BE2C (cell line): ENCODE measurements at regions not wholly inside any gene's neighbourhood (a gene's known extent, or its start where the extent isn't known, plus 50 kb on each side); places are given as distances from the start of the nearest gene placed in this dataset.

ENCODE experiments used
- DNase-seq: peaks from one replicate; pipeline ENCODE4 v3.0.0-alpha.2; 2020
- H3K27me3 ChIP-seq: fragments of 250-450 bp; sonication (Bioruptor Pico); 2 replicates; pipeline ENCODE4 v1.5.1; 2020; ENCODE audit warnings: mild to moderate bottlenecking
- H3K36me3 ChIP-seq: fragments of 250-450 bp; sonication (Bioruptor Pico); 2 replicates; pipeline ENCODE4 v1.5.1; 2020; ENCODE audit warnings: mild to moderate bottlenecking
- H3K4me1 ChIP-seq: fragments of 250-450 bp; sonication (Bioruptor Pico); 2 replicates; pipeline ENCODE4 v1.5.1; 2020
- H3K4me3 ChIP-seq: 2 replicates; pipeline ENCODE4 v1.5.1; 2011; ENCODE audit warnings: low read depth, low read length
- H3K9me3 ChIP-seq: fragments of 250-450 bp; sonication (Bioruptor Pico); 2 replicates; pipeline ENCODE4 v1.5.1; 2020
- TF ChIP-seq, protein P1 (sequence below): IDR thresholded peaks from 2 replicates; pipeline ENCODE4 v1.5.1; 2012; ENCODE audit warnings: mild to moderate bottlenecking, low read depth, low read length

DNA sequence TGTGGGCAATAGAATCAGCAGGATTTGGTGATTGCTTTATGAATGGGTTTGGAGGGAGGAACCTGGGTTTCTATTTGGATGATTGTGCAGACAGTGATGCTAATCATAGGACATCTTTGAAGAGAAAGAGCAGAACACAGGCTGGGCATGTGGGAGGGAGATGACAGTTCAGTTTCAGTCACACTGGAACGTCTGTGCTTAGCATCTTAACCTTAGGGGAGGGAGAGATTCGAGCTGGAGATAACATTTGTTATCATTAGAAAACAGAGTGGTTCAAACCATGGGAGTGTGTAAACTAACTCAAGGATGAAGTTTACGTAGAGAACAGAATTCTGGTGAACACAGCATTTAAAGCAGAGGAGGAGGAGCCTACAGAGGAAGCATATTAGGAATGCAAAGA, 138.6 kb upstream of the PPP2R2B start:
- H3K36me3 ChIP-seq: no peaks in the 10 kb centered on the region
- TF ChIP-seq, protein P1, sequence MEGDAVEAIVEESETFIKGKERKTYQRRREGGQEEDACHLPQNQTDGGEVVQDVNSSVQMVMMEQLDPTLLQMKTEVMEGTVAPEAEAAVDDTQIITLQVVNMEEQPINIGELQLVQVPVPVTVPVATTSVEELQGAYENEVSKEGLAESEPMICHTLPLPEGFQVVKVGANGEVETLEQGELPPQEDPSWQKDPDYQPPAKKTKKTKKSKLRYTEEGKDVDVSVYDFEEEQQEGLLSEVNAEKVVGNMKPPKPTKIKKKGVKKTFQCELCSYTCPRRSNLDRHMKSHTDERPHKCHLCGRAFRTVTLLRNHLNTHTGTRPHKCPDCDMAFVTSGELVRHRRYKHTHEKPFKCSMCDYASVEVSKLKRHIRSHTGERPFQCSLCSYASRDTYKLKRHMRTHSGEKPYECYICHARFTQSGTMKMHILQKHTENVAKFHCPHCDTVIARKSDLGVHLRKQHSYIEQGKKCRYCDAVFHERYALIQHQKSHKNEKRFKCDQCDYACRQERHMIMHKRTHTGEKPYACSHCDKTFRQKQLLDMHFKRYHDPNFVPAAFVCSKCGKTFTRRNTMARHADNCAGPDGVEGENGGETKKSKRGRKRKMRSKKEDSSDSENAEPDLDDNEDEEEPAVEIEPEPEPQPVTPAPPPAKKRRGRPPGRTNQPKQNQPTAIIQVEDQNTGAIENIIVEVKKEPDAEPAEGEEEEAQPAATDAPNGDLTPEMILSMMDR: no peak
- H3K9me3 ChIP-seq: no peaks in the 10 kb centered on the region
- no peaks in the 10 kb centered on the region; the same call in 1 of the 2 replicates for H3K27me3 ChIP-seq
- no peak overlapping the region for H3K4me3 ChIP-seq
- H3K4me1 ChIP-seq: peaks cover 3% of the 10 kb centered on the region; the same call in 1 of the 2 replicates
- DNase-seq: no peak

DNA sequence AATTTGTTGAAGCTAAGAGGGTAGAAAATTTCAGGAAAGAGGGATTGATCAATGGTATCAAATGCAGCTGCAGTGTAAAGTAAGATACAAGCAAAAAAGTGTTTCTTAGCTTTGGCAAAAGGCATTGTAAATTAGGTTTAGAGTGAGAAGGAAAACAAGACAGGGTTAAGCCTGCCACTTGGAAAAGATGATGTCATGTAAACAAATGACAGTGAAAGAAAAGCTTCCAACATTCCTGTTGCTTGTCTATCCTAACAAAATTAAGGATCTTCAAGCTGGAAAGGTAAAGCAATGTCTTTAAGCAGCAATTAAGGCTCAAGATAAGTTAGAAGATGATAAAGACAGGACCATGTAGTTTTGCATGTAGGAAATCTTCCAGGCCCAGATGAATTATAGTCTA, 139.1 kb upstream of the PPP2R2B start:
- Histone ChIP-seq H3K4me3 (no peak overlapping the region), H3K4me1 (peaks cover 3% of the 10 kb centered on the region; the same call in 1 of the 2 replicates), H3K27me3 (no peaks in the 10 kb centered on the region; the same call in 1 of the 2 replicates), H3K9me3 (no peaks in the 10 kb centered on the region), H3K36me3 (no peaks in the 10 kb centered on the region)
- TF ChIP-seq, protein P1: no peak
- DNase-seq: no peak

DNA sequence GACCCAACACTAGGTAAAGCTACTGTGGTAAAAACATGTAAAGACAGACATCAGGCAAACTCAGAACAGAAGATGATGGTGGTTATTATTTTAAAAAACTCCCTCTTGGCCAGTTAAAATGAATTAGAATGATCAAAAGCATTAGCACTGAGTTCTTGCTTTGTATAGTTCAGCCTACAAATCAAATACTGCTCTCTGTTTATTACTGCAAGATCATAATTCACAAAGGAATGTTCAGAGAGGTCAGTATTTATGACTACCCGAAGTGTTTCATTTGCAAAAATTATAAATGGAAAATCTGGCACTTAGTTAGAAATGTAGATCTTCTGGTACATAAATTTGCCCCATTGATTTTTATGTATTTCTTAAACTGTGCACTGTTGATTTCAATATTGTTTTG, 140.3 kb upstream of the PPP2R2B start:
- Histone ChIP-seq H3K4me3 (no peak overlapping the region), H3K27me3 (no peaks in the 10 kb centered on the region; the same call in 1 of the 2 replicates), H3K9me3 (no peaks in the 10 kb centered on the region), H3K4me1 (peaks cover 3% of the 10 kb centered on the region; the same call in 1 of the 2 replicates), H3K36me3 (no peaks in the 10 kb centered on the region)
- TF ChIP-seq, protein P1: no peak
- DNase-seq: no peak

DNA sequence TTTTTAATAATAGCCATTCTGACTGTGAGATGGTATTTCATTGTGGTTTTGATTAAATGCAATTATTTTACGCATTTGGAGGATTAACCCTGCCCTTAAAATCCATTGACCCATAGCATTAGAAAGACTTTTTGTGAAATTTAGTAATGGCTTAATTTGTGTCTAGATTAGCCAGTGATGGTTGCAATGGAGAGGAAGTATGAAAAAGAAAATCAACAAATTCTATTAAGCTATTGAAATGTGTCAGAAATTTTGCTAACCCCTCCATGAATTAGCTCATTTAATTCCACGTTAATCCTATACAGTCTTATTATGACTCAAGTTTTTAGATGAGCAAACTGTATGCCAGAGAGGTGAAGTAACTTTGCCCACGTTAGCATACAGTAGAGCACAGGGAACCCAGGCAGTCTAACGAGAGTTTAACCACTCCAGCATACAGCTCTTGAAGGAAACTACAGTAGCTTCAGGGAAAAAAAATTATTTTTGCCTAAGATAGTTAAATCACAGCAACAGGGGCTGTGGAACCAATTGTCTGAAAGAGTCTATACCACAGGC, 158.2 kb upstream of the PPP2R2B start:
- no peaks in the 10 kb centered on the region for H3K27me3 ChIP-seq

DNA sequence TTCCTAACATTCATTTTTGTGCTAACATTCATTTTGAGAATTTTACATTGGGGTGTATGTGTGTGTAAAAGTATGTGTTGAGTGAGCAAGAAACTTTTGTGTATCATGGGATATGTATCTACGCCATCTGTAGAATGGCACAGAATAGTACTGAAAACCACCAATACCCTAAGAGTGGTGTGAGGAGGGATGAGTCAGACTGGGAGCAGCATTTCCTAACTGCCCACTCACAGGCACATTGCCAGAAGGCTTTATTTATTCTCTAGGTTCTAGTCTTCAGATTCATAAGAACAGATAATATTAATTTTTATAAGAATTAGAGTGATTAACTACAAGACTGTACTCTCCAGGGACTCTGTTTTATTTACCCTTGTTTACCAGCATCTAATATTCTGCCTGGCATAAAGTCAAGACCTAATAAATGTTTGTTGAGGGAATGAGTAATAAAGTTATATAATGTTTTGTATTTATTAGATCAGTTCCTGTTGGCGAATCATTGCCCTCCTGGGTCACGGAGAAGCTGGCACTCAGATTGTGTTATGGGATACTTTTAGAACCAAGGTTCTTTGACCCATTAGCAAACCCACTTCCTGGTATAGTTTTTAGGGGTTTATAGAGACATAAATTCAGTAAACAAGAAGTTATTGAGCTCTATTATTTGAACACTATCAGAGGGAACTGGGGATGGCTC, 159.1 kb upstream of the PPP2R2B start:
- Histone ChIP-seq H3K27me3 (no peaks in the 10 kb centered on the region), H3K4me1 (no peaks in the 10 kb centered on the region), H3K36me3 (no peaks in the 10 kb centered on the region), H3K4me3 (no peak overlapping the region), H3K9me3 (no peaks in the 10 kb centered on the region)
- TF ChIP-seq, protein P1: no peak
- DNase-seq: no peak

More for the DNA sequence above, 158.2 kb upstream of the PPP2R2B start:
- TF ChIP-seq, protein P1: no peak
- Histone ChIP-seq H3K9me3 (no peaks in the 10 kb centered on the region), H3K4me3 (no peak overlapping the region), H3K4me1 (no peaks in the 10 kb centered on the region), H3K36me3 (no peaks in the 10 kb centered on the region)
- DNase-seq: no peak

DNA sequence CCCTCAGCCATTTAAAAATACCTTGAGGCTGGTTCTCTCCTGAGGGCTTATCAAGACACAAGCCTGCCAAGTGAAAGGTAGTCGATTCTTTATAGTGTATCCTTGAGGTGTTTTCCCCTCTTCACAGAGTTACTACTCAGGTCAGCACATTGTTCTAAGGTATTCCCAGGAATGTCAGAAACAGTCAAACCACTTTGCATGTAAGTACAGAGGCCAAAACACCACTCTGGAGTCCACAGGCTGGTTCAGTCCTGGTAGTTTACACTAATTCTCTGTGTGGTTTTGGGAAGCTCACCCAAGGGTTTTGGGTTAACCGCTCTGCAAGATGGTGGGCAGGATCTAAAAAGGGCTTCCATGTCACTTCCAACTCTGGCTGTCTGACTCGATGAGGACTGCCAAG, 162.3 kb upstream of the PPP2R2B start:
- Histone ChIP-seq H3K27me3 (no peaks in the 10 kb centered on the region), H3K4me1 (no peaks in the 10 kb centered on the region), H3K4me3 (no peak overlapping the region), H3K36me3 (no peaks in the 10 kb centered on the region), H3K9me3 (no peaks in the 10 kb centered on the region)
- DNase-seq: no peak
- TF ChIP-seq, protein P1: no peak
